ENCODE measurements at regions not wholly inside any gene's neighbourhood (a gene's known extent, or its start where the extent isn't known, plus 50 kb on each side); places are given as distances from the start of the nearest gene placed in this dataset.

GRCh38 chr15:68511073-68511991 is 67.5 kb upstream of the CORO2B start:
- H3K4me3 ChIP-seq (ENCODE audit: control insufficient read depth, low read depth, low read length), result no peak overlapping the region
- TF ChIP-seq, protein P1, sequence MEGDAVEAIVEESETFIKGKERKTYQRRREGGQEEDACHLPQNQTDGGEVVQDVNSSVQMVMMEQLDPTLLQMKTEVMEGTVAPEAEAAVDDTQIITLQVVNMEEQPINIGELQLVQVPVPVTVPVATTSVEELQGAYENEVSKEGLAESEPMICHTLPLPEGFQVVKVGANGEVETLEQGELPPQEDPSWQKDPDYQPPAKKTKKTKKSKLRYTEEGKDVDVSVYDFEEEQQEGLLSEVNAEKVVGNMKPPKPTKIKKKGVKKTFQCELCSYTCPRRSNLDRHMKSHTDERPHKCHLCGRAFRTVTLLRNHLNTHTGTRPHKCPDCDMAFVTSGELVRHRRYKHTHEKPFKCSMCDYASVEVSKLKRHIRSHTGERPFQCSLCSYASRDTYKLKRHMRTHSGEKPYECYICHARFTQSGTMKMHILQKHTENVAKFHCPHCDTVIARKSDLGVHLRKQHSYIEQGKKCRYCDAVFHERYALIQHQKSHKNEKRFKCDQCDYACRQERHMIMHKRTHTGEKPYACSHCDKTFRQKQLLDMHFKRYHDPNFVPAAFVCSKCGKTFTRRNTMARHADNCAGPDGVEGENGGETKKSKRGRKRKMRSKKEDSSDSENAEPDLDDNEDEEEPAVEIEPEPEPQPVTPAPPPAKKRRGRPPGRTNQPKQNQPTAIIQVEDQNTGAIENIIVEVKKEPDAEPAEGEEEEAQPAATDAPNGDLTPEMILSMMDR (conservative IDR thresholded peaks at IDR 0.05; ENCODE audit: control insufficient read depth, insufficient read depth, low read depth, low read length), result no peak
- DNase-seq (ENCODE audit: low read depth), result peak; percentile 81

DNA sequence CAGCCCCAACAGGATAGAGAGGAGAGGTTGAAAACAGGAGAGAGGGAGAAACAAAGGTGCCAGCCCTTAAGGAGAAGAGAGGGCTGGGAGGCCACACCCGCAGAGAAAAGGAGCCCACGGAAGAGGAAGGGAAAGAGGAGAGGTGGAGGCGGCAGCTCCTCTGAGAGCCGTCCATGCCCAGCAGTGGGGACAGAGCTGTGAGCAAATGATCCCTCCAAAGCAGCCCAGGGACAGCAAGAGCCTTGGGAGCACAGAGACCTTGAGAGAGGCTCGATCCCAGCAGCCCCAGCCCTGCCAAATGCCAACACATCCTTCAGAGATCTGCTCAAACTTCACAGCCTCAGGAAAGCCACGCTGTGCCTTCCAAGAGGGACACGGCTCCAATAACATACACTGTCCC is 66.7 kb upstream of the CORO2B start:
- DNase-seq (ENCODE audit: low read depth), result no peak
- TF ChIP-seq, protein P1 (conservative IDR thresholded peaks at IDR 0.05; ENCODE audit: control insufficient read depth, insufficient read depth, low read depth, low read length), result no peak
- H3K4me3 ChIP-seq (ENCODE audit: control insufficient read depth, low read depth, low read length), result no peak overlapping the region

- no peak overlapping the region for H3K4me3 ChIP-seq (ENCODE audit: control insufficient read depth, low read depth, low read length)
- TF ChIP-seq, protein P1 (conservative IDR thresholded peaks at IDR 0.05; ENCODE audit: control insufficient read depth, insufficient read depth, low read depth, low read length), result no peak
- DNase-seq (ENCODE audit: low read depth), result no peak
These were observed 66.2 kb upstream of the CORO2B start for GRCh38 chr15:68512598-68512997.

DNA sequence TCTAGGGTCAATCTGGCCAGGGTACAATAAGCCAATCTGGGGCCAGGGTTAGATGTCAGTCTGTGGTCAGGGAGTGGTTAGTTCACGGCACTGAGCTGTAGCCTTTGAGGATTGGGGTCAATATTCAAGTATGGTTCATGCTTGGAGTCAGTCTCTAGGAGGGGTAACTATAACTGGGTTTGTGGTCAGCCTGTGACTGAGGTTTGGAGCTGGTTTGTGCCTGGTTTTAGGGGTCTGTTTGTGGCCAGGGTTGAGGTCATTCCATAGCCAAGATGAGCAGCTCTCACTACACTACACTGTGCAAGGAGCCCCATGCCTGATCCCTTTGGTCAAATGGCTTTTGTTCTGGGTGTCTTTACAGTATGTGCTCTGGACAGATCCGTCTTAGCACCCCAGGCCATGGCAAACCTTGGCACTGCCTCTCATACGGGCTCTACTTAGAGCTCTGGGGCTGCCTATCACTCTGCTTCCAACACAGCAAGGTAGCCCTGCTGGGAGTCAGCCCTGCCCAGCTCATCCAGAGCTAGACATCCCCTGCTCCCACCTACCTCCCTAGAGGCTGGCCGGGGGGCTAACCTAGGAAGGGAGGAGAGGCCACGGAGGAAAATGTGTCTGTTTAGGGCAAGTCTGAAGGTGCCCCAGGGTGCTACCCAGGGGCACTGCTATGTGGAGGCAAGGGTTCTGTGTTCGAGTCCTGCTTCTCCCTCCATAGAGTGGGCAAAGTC is 63.3 kb upstream of the CORO2B start:
- DNase-seq (ENCODE audit: low read depth), result peak; percentile 16
- TF ChIP-seq, protein P1 (conservative IDR thresholded peaks at IDR 0.05; ENCODE audit: control insufficient read depth, insufficient read depth, low read depth, low read length), result no peak
- no peak overlapping the region for H3K4me3 ChIP-seq (ENCODE audit: control insufficient read depth, low read depth, low read length)

GRCh38 chr15:68517285-68517761 is 61.5 kb upstream of the CORO2B start:
- no peak for DNase-seq (ENCODE audit: low read depth)
- TF ChIP-seq, protein P1 (conservative IDR thresholded peaks at IDR 0.05; ENCODE audit: control insufficient read depth, insufficient read depth, low read depth, low read length), result no peak

GRCh38 chr15:68518046-68518445 is 60.7 kb upstream of the CORO2B start:
- H3K4me3 ChIP-seq (ENCODE audit: control insufficient read depth, low read depth, low read length), result no peak overlapping the region
- TF ChIP-seq, protein P1 (conservative IDR thresholded peaks at IDR 0.05; ENCODE audit: control insufficient read depth, insufficient read depth, low read depth, low read length), result no peak
- DNase-seq (ENCODE audit: low read depth), result no peak

More at GRCh38 chr15:68517285-68517761, 61.5 kb upstream of the CORO2B start:
- H3K4me3 ChIP-seq (ENCODE audit: control insufficient read depth, low read depth, low read length), result no peak overlapping the region
